ENCODE measurements at regions not wholly inside any gene's neighbourhood (a gene's known extent, or its start where the extent isn't known, plus 50 kb on each side); places are given as distances from the start of the nearest gene placed in this dataset.

GRCh38 chr18:29181151-29181901 is 1004.4 kb upstream of the CDH2 start:
- TF ChIP-seq CTCF (IDR thresholded peaks at IDR 0.05; ENCODE audit: insufficient read depth in 1 of 2, low read depth in 1 of 2, low read length in 1 of 2, severe bottlenecking in 1 of 2, unreplicated experiment in 1 of 2), result no peak
- intact Hi-C loops (cut with micrococcal nuclease; ENCODE audit: unreplicated experiment), result no loop called here
- H3K4me1 Mint-ChIP-seq (ENCODE audit: low read depth, unreplicated experiment), result no peaks in the 10 kb centered on the region
- no TSS peak for BruUV-seq (replicated peaks)
- Histone ChIP-seq H3K4me1 (no peaks in the 10 kb centered on the region), H3K36me3 (ENCODE audit: control insufficient read depth, insufficient read depth, low read length) (no peaks in the 10 kb centered on the region), H3K9me3 (no peaks in the 10 kb centered on the region), H3K27me3 (replicated peaks; ENCODE audit: control insufficient read depth, insufficient read depth, low read length) (no peaks in the 10 kb centered on the region), H3K4me3 (ENCODE audit: low read depth, low read length) (no peak overlapping the region)
- peaks cover 8% of the 10 kb centered on the region for H3K27me3 Mint-ChIP-seq (ENCODE audit: insufficient read depth, unreplicated experiment)
- DNase-seq, result no peak
- no peaks in the 10 kb centered on the region for H3K9me3 Mint-ChIP-seq (ENCODE audit: unreplicated experiment)
- CTCF ChIA-PET, result no interaction called here
- H3K27ac Mint-ChIP-seq (ENCODE audit: unreplicated experiment), result no peak overlapping the region
- POLR2A ChIA-PET, result no interaction called here
- H3K36me3 Mint-ChIP-seq (ENCODE audit: insufficient read depth, unreplicated experiment), result no peaks in the 10 kb centered on the region
- no peak overlapping the region for H3K4me3 Mint-ChIP-seq (ENCODE audit: unreplicated experiment)

GRCh38 chr18:29176681-29177080 is 999.8 kb upstream of the CDH2 start:
- no peak overlapping the region for H3K27ac Mint-ChIP-seq (ENCODE audit: unreplicated experiment)
- H3K4me1 Mint-ChIP-seq (ENCODE audit: low read depth, unreplicated experiment), result no peaks in the 10 kb centered on the region
- intact Hi-C loops (cut with micrococcal nuclease; ENCODE audit: unreplicated experiment), result no loop called here
- ChIA-PET POLR2A (no interaction called here), CTCF (no interaction called here)
- H3K4me3 Mint-ChIP-seq (ENCODE audit: unreplicated experiment), result no peak overlapping the region
- no peak for TF ChIP-seq CTCF (IDR thresholded peaks at IDR 0.05; ENCODE audit: insufficient read depth in 1 of 2, low read depth in 1 of 2, low read length in 1 of 2, severe bottlenecking in 1 of 2, unreplicated experiment in 1 of 2)
- no peaks in the 10 kb centered on the region for H3K27me3 ChIP-seq (replicated peaks; ENCODE audit: control insufficient read depth, insufficient read depth, low read length)
- no peak for DNase-seq
- no peaks in the 10 kb centered on the region for H3K4me1 ChIP-seq
- no peaks in the 10 kb centered on the region for H3K36me3 ChIP-seq (ENCODE audit: control insufficient read depth, insufficient read depth, low read length)
- no peak overlapping the region for H3K4me3 ChIP-seq (ENCODE audit: low read depth, low read length)
- no peaks in the 10 kb centered on the region for H3K9me3 Mint-ChIP-seq (ENCODE audit: unreplicated experiment)
- no peaks in the 10 kb centered on the region for H3K9me3 ChIP-seq
- no peaks in the 10 kb centered on the region for H3K36me3 Mint-ChIP-seq (ENCODE audit: insufficient read depth, unreplicated experiment)
- peaks cover 8% of the 10 kb centered on the region for H3K27me3 Mint-ChIP-seq (ENCODE audit: insufficient read depth, unreplicated experiment)
- no TSS peak for BruUV-seq (replicated peaks)

GRCh38 chr18:29174891-29175290 is 998.0 kb upstream of the CDH2 start:
- ChIA-PET POLR2A (no interaction called here), CTCF (no interaction called here)
- Mint-ChIP-seq H3K4me1 (ENCODE audit: low read depth, unreplicated experiment) (no peaks in the 10 kb centered on the region), H3K4me3 (ENCODE audit: unreplicated experiment) (no peak overlapping the region), H3K36me3 (ENCODE audit: insufficient read depth, unreplicated experiment) (no peaks in the 10 kb centered on the region), H3K9me3 (ENCODE audit: unreplicated experiment) (no peaks in the 10 kb centered on the region), H3K27me3 (ENCODE audit: insufficient read depth, unreplicated experiment) (peaks cover 8% of the 10 kb centered on the region), H3K27ac (ENCODE audit: unreplicated experiment) (no peak overlapping the region)
- Histone ChIP-seq H3K36me3 (ENCODE audit: control insufficient read depth, insufficient read depth, low read length) (no peaks in the 10 kb centered on the region), H3K4me3 (ENCODE audit: low read depth, low read length) (no peak overlapping the region), H3K9me3 (no peaks in the 10 kb centered on the region), H3K27me3 (replicated peaks; ENCODE audit: control insufficient read depth, insufficient read depth, low read length) (no peaks in the 10 kb centered on the region), H3K4me1 (no peaks in the 10 kb centered on the region)
- intact Hi-C loops (cut with micrococcal nuclease; ENCODE audit: unreplicated experiment), result no loop called here
- no peak for TF ChIP-seq CTCF (IDR thresholded peaks at IDR 0.05; ENCODE audit: insufficient read depth in 1 of 2, low read depth in 1 of 2, low read length in 1 of 2, severe bottlenecking in 1 of 2, unreplicated experiment in 1 of 2)
- DNase-seq, result no peak
- no TSS peak for BruUV-seq (replicated peaks)
